22Rv1 (cell line): ENCODE measurements at regions not wholly inside any gene's neighbourhood (a gene's known extent, or its start where the extent isn't known, plus 50 kb on each side); places are given as distances from the start of the nearest gene placed in this dataset.

ENCODE experiments used
- H3K27ac ChIP-seq: fragments of 450-650 bp; 2 replicates; pipeline ENCODE4 v1.5.1; 2017
- CTCF ChIP-seq: fragments of 450-650 bp; IDR thresholded peaks from 2 replicates; pipeline ENCODE4 v1.5.1; 2017; ENCODE audit warnings: mild to moderate bottlenecking
- ZFX ChIP-seq: fragments of 450-650 bp; IDR thresholded peaks from 2 replicates; pipeline ENCODE4 v1.6.1; 2017; ENCODE audit warnings: antibody characterized with exemption, borderline replicate concordance

- no peak overlapping the region for H3K27ac ChIP-seq
- TF ChIP-seq ZFX (no peak), CTCF (no peak)
Observed at GRCh38 chr22:27394806-27395404, 406.7 kb downstream of the MN1 start.

GRCh38 chr22:27397036-27397953 lies 404.3 kb downstream of the MN1 start:
- H3K27ac ChIP-seq = no peak overlapping the region
- no peak for TF ChIP-seq CTCF
- no peak for TF ChIP-seq ZFX

- TF ChIP-seq CTCF = no peak
- no peak for TF ChIP-seq ZFX
- no peak overlapping the region for H3K27ac ChIP-seq
Observed at GRCh38 chr22:27397954-27398342, 403.6 kb downstream of the MN1 start.

GRCh38 chr22:27399161-27399560 lies 402.4 kb downstream of the MN1 start:
- H3K27ac ChIP-seq = no peak overlapping the region

GRCh38 chr22:27400811-27401210 lies 400.7 kb downstream of the MN1 start:
- TF ChIP-seq ZFX (no peak), CTCF (no peak)
- H3K27ac ChIP-seq = no peak overlapping the region

More at GRCh38 chr22:27399161-27399560, 402.4 kb downstream of the MN1 start:
- TF ChIP-seq CTCF (no peak), ZFX (no peak)

- no peak for TF ChIP-seq ZFX
- TF ChIP-seq CTCF = no peak
Observed at GRCh38 chr22:27401321-27401720, 400.2 kb downstream of the MN1 start.

GRCh38 chr22:27404441-27404840 lies 397.1 kb downstream of the MN1 start:
- no peak for TF ChIP-seq CTCF
- no peak for TF ChIP-seq ZFX
- H3K27ac ChIP-seq = no peak overlapping the region

More at GRCh38 chr22:27401321-27401720, 400.2 kb downstream of the MN1 start:
- no peak overlapping the region for H3K27ac ChIP-seq
